ENCODE measurements at regions not wholly inside any gene's neighbourhood (a gene's known extent, or its start where the extent isn't known, plus 50 kb on each side); places are given as distances from the start of the nearest gene placed in this dataset.

DNA sequence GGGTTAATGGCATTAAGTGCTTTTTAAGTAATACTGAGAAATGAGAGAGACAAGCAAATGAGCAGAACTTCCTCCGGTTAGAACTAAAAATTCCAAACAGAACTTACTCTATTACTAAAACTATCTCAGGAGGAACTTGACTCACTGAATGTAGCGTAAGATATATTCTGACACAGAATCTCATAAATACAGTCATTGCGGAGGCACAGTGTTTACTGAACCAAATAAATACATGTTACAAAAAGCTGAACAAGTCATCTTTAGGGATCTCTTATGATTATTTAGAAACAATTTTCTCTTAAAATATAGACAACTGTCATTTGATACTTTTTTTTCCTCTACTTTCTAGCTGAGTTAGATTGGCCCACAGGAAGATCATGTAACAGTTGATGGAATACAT lies 283.1 kb downstream of the KLF12 start:
- H3K9ac ChIP-seq (ENCODE audit: insufficient read depth, low read length, poor library complexity, severe bottlenecking): no peak overlapping the region
- H3K27me3 ChIP-seq (ENCODE audit: control insufficient read depth in 2 of 2, insufficient read depth in 2 of 2, low read length in 2 of 2): no peaks in the 10 kb centered on the region
- H3K4me3 ChIP-seq (replicated peaks in 1 of 3; ENCODE audit: low read depth in 2 of 3, low read length in 3 of 3): no peak overlapping the region
- TF ChIP-seq, protein P1, sequence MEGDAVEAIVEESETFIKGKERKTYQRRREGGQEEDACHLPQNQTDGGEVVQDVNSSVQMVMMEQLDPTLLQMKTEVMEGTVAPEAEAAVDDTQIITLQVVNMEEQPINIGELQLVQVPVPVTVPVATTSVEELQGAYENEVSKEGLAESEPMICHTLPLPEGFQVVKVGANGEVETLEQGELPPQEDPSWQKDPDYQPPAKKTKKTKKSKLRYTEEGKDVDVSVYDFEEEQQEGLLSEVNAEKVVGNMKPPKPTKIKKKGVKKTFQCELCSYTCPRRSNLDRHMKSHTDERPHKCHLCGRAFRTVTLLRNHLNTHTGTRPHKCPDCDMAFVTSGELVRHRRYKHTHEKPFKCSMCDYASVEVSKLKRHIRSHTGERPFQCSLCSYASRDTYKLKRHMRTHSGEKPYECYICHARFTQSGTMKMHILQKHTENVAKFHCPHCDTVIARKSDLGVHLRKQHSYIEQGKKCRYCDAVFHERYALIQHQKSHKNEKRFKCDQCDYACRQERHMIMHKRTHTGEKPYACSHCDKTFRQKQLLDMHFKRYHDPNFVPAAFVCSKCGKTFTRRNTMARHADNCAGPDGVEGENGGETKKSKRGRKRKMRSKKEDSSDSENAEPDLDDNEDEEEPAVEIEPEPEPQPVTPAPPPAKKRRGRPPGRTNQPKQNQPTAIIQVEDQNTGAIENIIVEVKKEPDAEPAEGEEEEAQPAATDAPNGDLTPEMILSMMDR (IDR thresholded peaks at IDR 0.05): no peak
- H3K27ac Mint-ChIP-seq: no peak overlapping the region
- no peaks in the 10 kb centered on the region for H3K79me2 ChIP-seq (ENCODE audit: insufficient read depth, low read length)
- no peak overlapping the region for H3K4me2 ChIP-seq (replicated peaks; ENCODE audit: extremely low read depth, low read length, poor library complexity, severe bottlenecking)
- no CpG with 5 or more reads among the region's 3 CpGs for WGBS (ENCODE audit: insufficient coverage)
- no peak overlapping the region for H3K4me3 Mint-ChIP-seq
- no peaks in the 10 kb centered on the region for H3K9me3 ChIP-seq (replicated peaks in 1 of 2; ENCODE audit: control insufficient read depth in 1 of 2, insufficient read depth in 1 of 2, low read length in 2 of 2)
- H3K4me1 Mint-ChIP-seq: no peaks in the 10 kb centered on the region
- H2AFZ ChIP-seq (ENCODE audit: insufficient read depth, low read depth, low read length, poor library complexity, severe bottlenecking): no peak overlapping the region
- H3K9me3 Mint-ChIP-seq: peaks cover 0 to 2% (median 0%) of the 10 kb centered on the region in 7 donors
- H3K36me3 Mint-ChIP-seq: no peaks in the 10 kb centered on the region
- intact Hi-C loops (cut with micrococcal nuclease): no loop called here
- no peaks in the 10 kb centered on the region for H3K27me3 Mint-ChIP-seq (ENCODE audit: low read depth in 3 of 3)
- no peaks in the 10 kb centered on the region for H3K4me1 ChIP-seq (ENCODE audit: control insufficient read depth in 1 of 2, insufficient read depth in 2 of 2, low read length in 2 of 2)
- no peak for DNase-seq
- no peaks in the 10 kb centered on the region for H3K36me3 ChIP-seq (replicated peaks in 1 of 2; ENCODE audit: control insufficient read depth in 1 of 2, insufficient read depth in 2 of 2, low read length in 2 of 2)
- no peaks in the 10 kb centered on the region for H4K20me1 ChIP-seq (ENCODE audit: insufficient read depth, low read length)
- H3K27ac ChIP-seq (ENCODE audit: low read depth in 1 of 2, low read length in 2 of 2): no peak overlapping the region

DNA sequence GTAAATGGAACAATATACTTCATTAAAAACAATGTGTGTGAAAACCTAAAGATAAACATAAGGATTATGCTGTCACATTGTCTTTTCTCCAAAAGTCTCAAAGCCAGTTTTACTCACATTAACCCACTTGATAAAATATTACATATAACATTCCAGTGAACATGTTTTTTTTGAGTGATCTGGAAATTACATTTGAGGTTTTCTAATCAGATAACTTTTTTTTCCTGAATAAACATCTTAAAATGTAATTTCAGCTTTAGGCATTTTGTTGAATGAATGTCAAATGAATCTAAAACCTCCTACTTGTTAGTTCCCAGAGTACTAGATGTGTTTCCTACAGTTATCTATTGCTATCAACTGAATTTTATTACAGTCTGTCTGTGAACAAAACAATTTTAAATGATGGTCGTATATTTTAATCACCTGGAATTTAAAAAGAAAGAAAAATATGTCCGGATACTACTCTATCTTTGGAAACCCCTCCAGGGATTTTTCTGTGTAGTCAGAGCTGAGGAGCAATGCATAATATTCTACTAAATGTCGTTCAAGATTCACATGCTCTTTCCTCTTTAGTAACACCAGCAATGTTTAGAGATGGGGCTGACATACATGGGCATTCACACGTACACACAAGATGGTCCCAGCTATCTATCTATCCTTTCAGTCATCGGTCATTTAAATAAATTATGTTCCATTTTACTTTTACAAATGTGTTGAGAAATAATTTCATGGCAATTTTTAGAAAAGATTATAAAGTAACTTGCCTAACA lies 283.9 kb downstream of the KLF12 start:
- Mint-ChIP-seq H3K4me3 (no peak overlapping the region), H3K9me3 (peaks cover 0 to 2% (median 0%) of the 10 kb centered on the region in 7 donors), H3K4me1 (no peaks in the 10 kb centered on the region), H3K27ac (no peak overlapping the region), H3K27me3 (ENCODE audit: low read depth in 3 of 3) (no peaks in the 10 kb centered on the region), H3K36me3 (no peaks in the 10 kb centered on the region)
- H3K79me2 ChIP-seq (ENCODE audit: insufficient read depth, low read length): no peaks in the 10 kb centered on the region
- no peak overlapping the region for H3K27ac ChIP-seq (ENCODE audit: low read depth in 1 of 2, low read length in 2 of 2)
- H3K4me2 ChIP-seq (replicated peaks; ENCODE audit: extremely low read depth, low read length, poor library complexity, severe bottlenecking): no peak overlapping the region
- TF ChIP-seq, protein P1 (IDR thresholded peaks at IDR 0.05): no peak
- H2AFZ ChIP-seq (ENCODE audit: insufficient read depth, low read depth, low read length, poor library complexity, severe bottlenecking): no peak overlapping the region
- H4K20me1 ChIP-seq (ENCODE audit: insufficient read depth, low read length): no peaks in the 10 kb centered on the region
- no peaks in the 10 kb centered on the region for H3K9me3 ChIP-seq (replicated peaks in 1 of 2; ENCODE audit: control insufficient read depth in 1 of 2, insufficient read depth in 1 of 2, low read length in 2 of 2)
- intact Hi-C loops (cut with micrococcal nuclease): no loop called here
- no peak for DNase-seq
- WGBS (ENCODE audit: insufficient coverage): 83% methylated on average over 1 of the region's 5 CpGs
- no peaks in the 10 kb centered on the region for H3K36me3 ChIP-seq (replicated peaks in 1 of 2; ENCODE audit: control insufficient read depth in 1 of 2, insufficient read depth in 2 of 2, low read length in 2 of 2)
- no peak overlapping the region for H3K4me3 ChIP-seq (replicated peaks in 1 of 3; ENCODE audit: low read depth in 2 of 3, low read length in 3 of 3)
- no peaks in the 10 kb centered on the region for H3K4me1 ChIP-seq (ENCODE audit: control insufficient read depth in 1 of 2, insufficient read depth in 2 of 2, low read length in 2 of 2)
- H3K27me3 ChIP-seq (ENCODE audit: control insufficient read depth in 2 of 2, insufficient read depth in 2 of 2, low read length in 2 of 2): no peaks in the 10 kb centered on the region
- H3K9ac ChIP-seq (ENCODE audit: insufficient read depth, low read length, poor library complexity, severe bottlenecking): no peak overlapping the region

All from CD14-positive monocyte (primary cell).